ENCODE measurements at regions not wholly inside any gene's neighbourhood (a gene's known extent, or its start where the extent isn't known, plus 50 kb on each side); places are given as distances from the start of the nearest gene placed in this dataset.

GRCh38 chr11:25755381-25755780 is 576.5 kb upstream of the ANO3 start:
- H3K4me2 ChIP-seq (ENCODE audit: insufficient read depth, low read length) = no peak overlapping the region
- H3K27ac ChIP-seq (ENCODE audit: low read length) = no peak overlapping the region
- no peaks in the 10 kb centered on the region for H4K20me1 ChIP-seq (ENCODE audit: insufficient read depth, low read length)
- TF ChIP-seq, protein P1, sequence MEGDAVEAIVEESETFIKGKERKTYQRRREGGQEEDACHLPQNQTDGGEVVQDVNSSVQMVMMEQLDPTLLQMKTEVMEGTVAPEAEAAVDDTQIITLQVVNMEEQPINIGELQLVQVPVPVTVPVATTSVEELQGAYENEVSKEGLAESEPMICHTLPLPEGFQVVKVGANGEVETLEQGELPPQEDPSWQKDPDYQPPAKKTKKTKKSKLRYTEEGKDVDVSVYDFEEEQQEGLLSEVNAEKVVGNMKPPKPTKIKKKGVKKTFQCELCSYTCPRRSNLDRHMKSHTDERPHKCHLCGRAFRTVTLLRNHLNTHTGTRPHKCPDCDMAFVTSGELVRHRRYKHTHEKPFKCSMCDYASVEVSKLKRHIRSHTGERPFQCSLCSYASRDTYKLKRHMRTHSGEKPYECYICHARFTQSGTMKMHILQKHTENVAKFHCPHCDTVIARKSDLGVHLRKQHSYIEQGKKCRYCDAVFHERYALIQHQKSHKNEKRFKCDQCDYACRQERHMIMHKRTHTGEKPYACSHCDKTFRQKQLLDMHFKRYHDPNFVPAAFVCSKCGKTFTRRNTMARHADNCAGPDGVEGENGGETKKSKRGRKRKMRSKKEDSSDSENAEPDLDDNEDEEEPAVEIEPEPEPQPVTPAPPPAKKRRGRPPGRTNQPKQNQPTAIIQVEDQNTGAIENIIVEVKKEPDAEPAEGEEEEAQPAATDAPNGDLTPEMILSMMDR (IDR thresholded peaks at IDR 0.05; ENCODE audit: borderline replicate concordance, extremely low read depth, low read length, poor library complexity, severe bottlenecking) = no peak
- no peak for TF ChIP-seq EZH2 (IDR thresholded peaks at IDR 0.05; ENCODE audit: borderline replicate concordance, low read depth, low read length, severe bottlenecking)
- H3K9me3 ChIP-seq (ENCODE audit: insufficient read depth, low read length, severe bottlenecking) = peaks cover 3% of the 10 kb centered on the region
- no peak overlapping the region for H2AFZ ChIP-seq (ENCODE audit: low read depth, low read length)
- no peak for ATAC-seq (ENCODE audit: insufficient read depth, low read depth)
- H3K4me3 ChIP-seq (ENCODE audit: low read depth in 1 of 2, low read length in 2 of 2) = no peak overlapping the region
- H3K79me2 ChIP-seq (ENCODE audit: insufficient read depth, low read length) = no peaks in the 10 kb centered on the region
- no peaks in the 10 kb centered on the region for H3K4me1 ChIP-seq (ENCODE audit: insufficient read depth, low read length)
- no peaks in the 10 kb centered on the region for H3K27me3 ChIP-seq (ENCODE audit: insufficient read depth, low read length, poor library complexity)
- no peak overlapping the region for H3K9ac ChIP-seq (ENCODE audit: low read depth, low read length)
- no peaks in the 10 kb centered on the region for H3K36me3 ChIP-seq (ENCODE audit: insufficient read depth, low read length)
- no peak for DNase-seq

GRCh38 chr11:25755918-25756584 is 575.9 kb upstream of the ANO3 start:
- no peak for ATAC-seq (ENCODE audit: insufficient read depth, low read depth)
- Histone ChIP-seq H3K4me2 (ENCODE audit: insufficient read depth, low read length) (no peak overlapping the region), H3K79me2 (ENCODE audit: insufficient read depth, low read length) (no peaks in the 10 kb centered on the region), H3K4me3 (ENCODE audit: low read depth in 1 of 2, low read length in 2 of 2) (no peak overlapping the region), H3K27ac (ENCODE audit: low read length) (no peak overlapping the region), H2AFZ (ENCODE audit: low read depth, low read length) (no peak overlapping the region), H3K9ac (ENCODE audit: low read depth, low read length) (no peak overlapping the region), H3K4me1 (ENCODE audit: insufficient read depth, low read length) (no peaks in the 10 kb centered on the region), H3K9me3 (ENCODE audit: insufficient read depth, low read length, severe bottlenecking) (peaks cover 3% of the 10 kb centered on the region), H3K27me3 (ENCODE audit: insufficient read depth, low read length, poor library complexity) (no peaks in the 10 kb centered on the region), H4K20me1 (ENCODE audit: insufficient read depth, low read length) (no peaks in the 10 kb centered on the region), H3K36me3 (ENCODE audit: insufficient read depth, low read length) (no peaks in the 10 kb centered on the region)
- TF ChIP-seq, protein P1 (IDR thresholded peaks at IDR 0.05; ENCODE audit: borderline replicate concordance, extremely low read depth, low read length, poor library complexity, severe bottlenecking) = no peak
- no peak for TF ChIP-seq EZH2 (IDR thresholded peaks at IDR 0.05; ENCODE audit: borderline replicate concordance, low read depth, low read length, severe bottlenecking)
- no peak for DNase-seq

DNA sequence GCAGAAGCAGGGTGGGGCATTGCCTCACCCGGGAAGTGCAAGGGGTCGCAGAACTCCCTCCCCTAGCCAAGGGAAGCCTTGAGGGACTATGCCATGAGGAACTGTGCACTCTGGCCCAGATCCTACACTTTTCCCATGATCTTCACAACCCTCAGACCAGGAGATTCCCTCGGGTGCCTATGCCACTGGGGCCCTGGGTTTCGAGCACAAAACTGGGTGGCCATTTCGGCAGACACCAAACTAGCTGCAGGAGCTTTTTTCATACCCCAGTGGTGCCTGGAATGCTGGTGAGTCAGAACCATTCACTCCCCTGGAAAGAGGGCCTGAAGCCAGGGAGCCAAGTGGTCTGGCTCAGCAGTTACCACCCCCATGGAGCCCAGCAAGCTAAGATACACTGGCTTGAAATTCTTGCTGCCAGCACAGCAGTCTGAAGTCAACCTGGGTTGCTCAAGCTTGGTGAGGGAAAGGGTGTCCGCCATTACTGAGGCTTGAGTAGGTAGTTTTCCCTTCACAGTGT is 573.7 kb upstream of the ANO3 start:
- H3K9me3 ChIP-seq (ENCODE audit: insufficient read depth, low read length, severe bottlenecking) = peaks cover 3% of the 10 kb centered on the region
- TF ChIP-seq, protein P1 (IDR thresholded peaks at IDR 0.05; ENCODE audit: borderline replicate concordance, extremely low read depth, low read length, poor library complexity, severe bottlenecking) = no peak
- TF ChIP-seq EZH2 (IDR thresholded peaks at IDR 0.05; ENCODE audit: borderline replicate concordance, low read depth, low read length, severe bottlenecking) = no peak
- no peaks in the 10 kb centered on the region for H3K4me1 ChIP-seq (ENCODE audit: insufficient read depth, low read length)
- H3K27me3 ChIP-seq (ENCODE audit: insufficient read depth, low read length, poor library complexity) = no peaks in the 10 kb centered on the region
- H3K79me2 ChIP-seq (ENCODE audit: insufficient read depth, low read length) = no peaks in the 10 kb centered on the region
- no peaks in the 10 kb centered on the region for H3K36me3 ChIP-seq (ENCODE audit: insufficient read depth, low read length)
- no peak overlapping the region for H2AFZ ChIP-seq (ENCODE audit: low read depth, low read length)
- no peak for DNase-seq
- no peak overlapping the region for H3K27ac ChIP-seq (ENCODE audit: low read length)
- no peaks in the 10 kb centered on the region for H4K20me1 ChIP-seq (ENCODE audit: insufficient read depth, low read length)
- H3K4me2 ChIP-seq (ENCODE audit: insufficient read depth, low read length) = no peak overlapping the region
- no peak overlapping the region for H3K9ac ChIP-seq (ENCODE audit: low read depth, low read length)
- H3K4me3 ChIP-seq (ENCODE audit: low read depth in 1 of 2, low read length in 2 of 2) = no peak overlapping the region
- no peak for ATAC-seq (ENCODE audit: insufficient read depth, low read depth)

All from DND-41 (cell line).